ENCODE measurements at regions not wholly inside any gene's neighbourhood (a gene's known extent, or its start where the extent isn't known, plus 50 kb on each side); places are given as distances from the start of the nearest gene placed in this dataset.

GRCh38 chr17:64780096-64781013 is 118.2 kb upstream of the SMURF2 start:
- no peak for TF ChIP-seq CTCF (IDR thresholded peaks at IDR 0.05)
- TF ChIP-seq POLR2A (IDR thresholded peaks at IDR 0.05): peak in 2 of 4 donors; percentile 19 to 50
